OCI-LY1 (cell line): ENCODE measurements at regions not wholly inside any gene's neighbourhood (a gene's known extent, or its start where the extent isn't known, plus 50 kb on each side); places are given as distances from the start of the nearest gene placed in this dataset.

Experiments
- CTCF ChIP-seq: fragments of 200-600 bp; sonication (generic), shearing (Covaris generic); IDR thresholded peaks from 2 replicates; pipeline ENCODE4 v1.5.1; 2017; ENCODE audit warnings: mild to moderate bottlenecking, antibody characterized with exemption, low read length, moderate library complexity, mixed read lengths
- EZH2 ChIP-seq: fragments of 200-600 bp; sonication (generic), shearing (Covaris generic); IDR thresholded peaks from 2 replicates; pipeline ENCODE4 v1.8.0; 2017; ENCODE audit warnings: borderline replicate concordance, mixed run types, mild to moderate bottlenecking, antibody characterized with exemption, low read length, moderate library complexity, mixed read lengths

- no peak for TF ChIP-seq CTCF
- no peak for TF ChIP-seq EZH2
These were observed 1082.9 kb downstream of the BCL11B start for GRCh38 chr14:98189062-98189461.
